CD14-positive monocyte (primary cell): ENCODE measurements at regions not wholly inside any gene's neighbourhood (a gene's known extent, or its start where the extent isn't known, plus 50 kb on each side); places are given as distances from the start of the nearest gene placed in this dataset.

Source experiments
- DNase-seq, 3 donors: peaks; one replicate each; pipeline ENCODE4 v3.0.0-alpha.2; 2011 to 2022
- H2AFZ ChIP-seq: 2 replicates; pipeline ENCODE4 v1.6.0; 2012; ENCODE audit warnings: mild to moderate bottlenecking, low read depth, low read length, inconsistent platforms; ENCODE audit not compliant: insufficient read depth, poor library complexity, severe bottlenecking
- H3K27ac ChIP-seq, 2 donors: 1 replicate in 1 of 2; 2 replicates in 1 of 2; pipeline ENCODE4 v1.5.1; 2012 to 2013; ENCODE audit warnings: low read length in 2 of 2, control low read depth in 1 of 2, inconsistent platforms in 1 of 2, low read depth in 1 of 2, mild to moderate bottlenecking in 1 of 2
- H3K27me3 ChIP-seq, 2 donors: one replicate each; pipeline versions ENCODE4 v1.6.0 to v1.6.1; 2011 to 2013; ENCODE audit warnings: low read length in 2 of 2; ENCODE audit not compliant: control insufficient read depth in 2 of 2, insufficient read depth in 2 of 2
- H3K36me3 ChIP-seq, 2 donors: replicated peaks in 1 of 2; 1 replicate in 1 of 2; 2 replicates in 1 of 2; pipeline versions ENCODE4 v1.5.1 to v1.6.1; 2012 to 2013; ENCODE audit warnings: low read length in 2 of 2, control low read depth in 1 of 2, inconsistent platforms in 1 of 2, mild to moderate bottlenecking in 1 of 2; ENCODE audit not compliant: insufficient read depth in 2 of 2, control insufficient read depth in 1 of 2
- H3K4me1 ChIP-seq, 2 donors: 1 replicate in 1 of 2; 2 replicates in 1 of 2; pipeline versions ENCODE4 v1.5.1 to v1.6.1; 2012 to 2013; ENCODE audit warnings: low read length in 2 of 2, control low read depth in 1 of 2, inconsistent platforms in 1 of 2, mild to moderate bottlenecking in 1 of 2, moderate library complexity in 1 of 2; ENCODE audit not compliant: insufficient read depth in 2 of 2, control insufficient read depth in 1 of 2
- H3K4me2 ChIP-seq: replicated peaks from 2 replicates; pipeline ENCODE3; 2012; ENCODE audit warnings: low read length, moderate library complexity, mild to moderate bottlenecking; ENCODE audit not compliant: poor library complexity, severe bottlenecking; ENCODE audit errors: extremely low read depth
- H3K4me3 ChIP-seq, 3 experiments: fragments of 200-600 bp in 1 of 3; sonication (generic) in 1 of 3; replicated peaks in 1 of 3; 1 replicate in 2 of 3; 2 replicates in 1 of 3; pipeline ENCODE4 v1.5.1; 2011 to 2013; ENCODE audit warnings: low read length in 3 of 3, mild to moderate bottlenecking in 3 of 3, control low read depth in 2 of 3, low read depth in 2 of 3, inconsistent platforms in 1 of 3, moderate library complexity in 1 of 3
- H3K79me2 ChIP-seq: 2 replicates; pipeline ENCODE4 v1.6.0; 2012; ENCODE audit warnings: mild to moderate bottlenecking, control low read depth, inconsistent platforms, low read length, moderate library complexity; ENCODE audit not compliant: insufficient read depth
- H3K9ac ChIP-seq: 2 replicates; pipeline ENCODE4 v1.6.0; 2017; ENCODE audit warnings: low read length, mild to moderate bottlenecking; ENCODE audit not compliant: insufficient read depth, poor library complexity, severe bottlenecking
- H3K9me3 ChIP-seq, 2 donors: replicated peaks in 1 of 2; 1 replicate in 1 of 2; 2 replicates in 1 of 2; pipeline versions ENCODE4 v1.5.1 to v1.6.1; 2012 to 2013; ENCODE audit warnings: low read length in 2 of 2, control low read depth in 1 of 2; ENCODE audit not compliant: control insufficient read depth in 1 of 2, insufficient read depth in 1 of 2
- H4K20me1 ChIP-seq: 2 replicates; pipeline ENCODE4 v1.6.0; 2012; ENCODE audit warnings: mild to moderate bottlenecking, low read length, control low read depth, moderate library complexity; ENCODE audit not compliant: insufficient read depth
- H3K27ac Mint-ChIP-seq, 7 donors: one replicate each; pipeline ENCODE4 v1.8.0; 2020; ENCODE audit warnings: mild to moderate bottlenecking in 7 of 7, mixed read lengths in 7 of 7, moderate library complexity in 6 of 7, inconsistent platforms in 2 of 7
- H3K27me3 Mint-ChIP-seq, 3 donors: one replicate each; pipeline ENCODE4 v1.8.0; 2021 to 2022; ENCODE audit warnings: low read depth in 3 of 3, mild to moderate bottlenecking in 3 of 3, mixed read lengths in 3 of 3, moderate library complexity in 3 of 3, inconsistent platforms in 1 of 3
- H3K36me3 Mint-ChIP-seq, 2 donors: one replicate each; pipeline ENCODE4 v1.8.0; 2020; ENCODE audit warnings: mixed read lengths in 2 of 2, inconsistent platforms in 1 of 2, mild to moderate bottlenecking in 1 of 2
- H3K4me1 Mint-ChIP-seq: one replicate; pipeline ENCODE4 v1.8.0; 2020; ENCODE audit warnings: mild to moderate bottlenecking, mixed read lengths
- H3K4me3 Mint-ChIP-seq, 2 donors: one replicate each; pipeline ENCODE4 v1.8.0; 2020; ENCODE audit warnings: mild to moderate bottlenecking in 2 of 2, mixed read lengths in 2 of 2, moderate library complexity in 1 of 2
- H3K9me3 Mint-ChIP-seq, 7 donors: one replicate each; pipeline ENCODE4 v1.8.0; 2020 to 2022; ENCODE audit warnings: mixed read lengths in 7 of 7, mild to moderate bottlenecking in 6 of 7, moderate library complexity in 6 of 7, inconsistent platforms in 2 of 7
- whole genome bisulfite sequencing: methylation state at CpG from one replicate; pipeline ENCODE4 v1.1.5; 2013; ENCODE audit warnings: missing lambda C conversion rate; ENCODE audit not compliant: insufficient coverage; 5-methylcytosine and 5-hydroxymethylcytosine counted together
- intact Hi-C, 2 donors: fragments of 100-400 bp; cut with micrococcal nuclease; formaldehyde crosslinking; loops; one replicate each; pipeline versions ENCODE4 v1.15.0 to v1.15.1; 2023
- TF ChIP-seq, protein P1 (sequence below): fragments of 200-600 bp; IDR thresholded peaks from one replicate; pipeline ENCODE4 v1.8.0; 2022; ENCODE audit warnings: antibody characterized with exemption, mild to moderate bottlenecking

DNA sequence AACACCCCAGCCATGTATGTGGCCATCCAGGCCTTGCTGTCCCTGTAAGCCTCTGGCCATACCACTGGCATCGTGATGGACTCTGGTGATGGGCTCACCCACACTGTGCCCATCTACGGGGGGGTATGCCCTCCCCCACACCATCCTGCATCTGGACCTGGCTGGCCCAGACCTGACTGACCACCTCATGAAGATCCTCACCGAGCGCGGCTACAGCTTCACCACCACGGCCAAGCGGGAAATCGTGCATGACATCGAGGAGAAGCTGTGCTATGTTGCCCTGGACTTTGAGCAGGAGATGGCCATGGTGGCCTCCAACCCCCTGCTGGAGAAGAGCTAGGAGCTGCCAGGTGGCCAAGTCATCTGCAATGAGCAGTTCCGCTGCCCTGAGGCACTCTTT is 80.4 kb upstream of the ZCCHC2 start:
- no peaks in the 10 kb centered on the region for H3K79me2 ChIP-seq
- H3K9ac ChIP-seq: no peak overlapping the region
- H3K27me3 ChIP-seq: no peaks in the 10 kb centered on the region
- H3K36me3 ChIP-seq: no peaks in the 10 kb centered on the region
- no peak overlapping the region for H2AFZ ChIP-seq
- Mint-ChIP-seq H3K9me3 (peaks cover 0 to 2% (median 0%) of the 10 kb centered on the region in 7 donors), H3K4me3 (no peak overlapping the region), H3K27ac (peak overlapping the region in 2 of 7 donors; percentile 20 to 32), H3K4me1 (peaks cover 15% of the 10 kb centered on the region), H3K27me3 (peaks cover 0 to 2% (median 0%) of the 10 kb centered on the region in 3 donors), H3K36me3 (no peaks in the 10 kb centered on the region)
- 99% methylated on average over 8 of the region's 10 CpGs for WGBS
- H4K20me1 ChIP-seq: no peaks in the 10 kb centered on the region
- intact Hi-C loops: no loop called here
- peaks cover 15 to 16% of the 10 kb centered on the region in 2 donors for H3K4me1 ChIP-seq
- H3K9me3 ChIP-seq: no peaks in the 10 kb centered on the region
- DNase-seq: no peak
- no peak overlapping the region for H3K4me3 ChIP-seq
- no peak overlapping the region for H3K27ac ChIP-seq
- no peak overlapping the region for H3K4me2 ChIP-seq
- TF ChIP-seq, protein P1, sequence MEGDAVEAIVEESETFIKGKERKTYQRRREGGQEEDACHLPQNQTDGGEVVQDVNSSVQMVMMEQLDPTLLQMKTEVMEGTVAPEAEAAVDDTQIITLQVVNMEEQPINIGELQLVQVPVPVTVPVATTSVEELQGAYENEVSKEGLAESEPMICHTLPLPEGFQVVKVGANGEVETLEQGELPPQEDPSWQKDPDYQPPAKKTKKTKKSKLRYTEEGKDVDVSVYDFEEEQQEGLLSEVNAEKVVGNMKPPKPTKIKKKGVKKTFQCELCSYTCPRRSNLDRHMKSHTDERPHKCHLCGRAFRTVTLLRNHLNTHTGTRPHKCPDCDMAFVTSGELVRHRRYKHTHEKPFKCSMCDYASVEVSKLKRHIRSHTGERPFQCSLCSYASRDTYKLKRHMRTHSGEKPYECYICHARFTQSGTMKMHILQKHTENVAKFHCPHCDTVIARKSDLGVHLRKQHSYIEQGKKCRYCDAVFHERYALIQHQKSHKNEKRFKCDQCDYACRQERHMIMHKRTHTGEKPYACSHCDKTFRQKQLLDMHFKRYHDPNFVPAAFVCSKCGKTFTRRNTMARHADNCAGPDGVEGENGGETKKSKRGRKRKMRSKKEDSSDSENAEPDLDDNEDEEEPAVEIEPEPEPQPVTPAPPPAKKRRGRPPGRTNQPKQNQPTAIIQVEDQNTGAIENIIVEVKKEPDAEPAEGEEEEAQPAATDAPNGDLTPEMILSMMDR: no peak

DNA sequence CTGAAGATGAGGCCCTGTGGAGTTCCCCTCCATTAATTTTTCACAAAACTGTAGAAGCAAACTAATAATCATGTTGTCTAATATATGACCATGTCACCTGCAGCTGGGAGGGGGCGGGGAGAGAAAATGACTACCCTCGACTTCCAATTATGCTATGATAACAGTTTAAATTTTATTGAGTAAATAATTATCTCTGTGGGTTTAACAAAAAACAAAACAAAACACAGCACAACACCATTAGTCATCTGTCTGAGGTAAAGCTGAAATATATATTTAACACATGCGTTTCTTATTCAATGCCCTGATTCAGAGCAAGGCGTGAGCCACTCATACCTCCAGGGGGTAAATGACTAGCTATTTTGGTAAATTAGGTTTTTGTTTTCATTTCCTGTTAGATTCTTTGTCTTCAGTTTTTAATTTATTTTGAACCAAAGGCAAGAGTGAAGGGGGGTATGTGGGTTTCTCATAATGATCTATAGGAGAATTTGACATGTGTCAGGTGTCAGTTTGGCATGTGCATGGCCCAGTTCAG is 77.4 kb upstream of the ZCCHC2 start:
- H3K27ac Mint-ChIP-seq: no peak overlapping the region
- Histone ChIP-seq H3K36me3 (no peaks in the 10 kb centered on the region), H3K27me3 (no peaks in the 10 kb centered on the region), H3K4me1 (peaks cover 6 to 7% of the 10 kb centered on the region in 2 donors), H3K4me3 (no peak overlapping the region), H3K9ac (no peak overlapping the region), H3K9me3 (no peaks in the 10 kb centered on the region), H4K20me1 (no peaks in the 10 kb centered on the region), H2AFZ (no peak overlapping the region), H3K4me2 (no peak overlapping the region), H3K27ac (no peak overlapping the region), H3K79me2 (no peaks in the 10 kb centered on the region)
- intact Hi-C loops: no loop called here
- WGBS: no CpG with 5 or more reads among the region's 4 CpGs
- TF ChIP-seq, protein P1: no peak
- peaks cover 0 to 2% (median 2%) of the 10 kb centered on the region in 3 donors for H3K27me3 Mint-ChIP-seq
- no peak overlapping the region for H3K4me3 Mint-ChIP-seq
- no peak for DNase-seq
- H3K9me3 Mint-ChIP-seq: peaks cover 0 to 3% (median 0%) of the 10 kb centered on the region in 7 donors
- H3K4me1 Mint-ChIP-seq: peaks cover 7% of the 10 kb centered on the region
- H3K36me3 Mint-ChIP-seq: no peaks in the 10 kb centered on the region
